ENCODE measurements at regions not wholly inside any gene's neighbourhood (a gene's known extent, or its start where the extent isn't known, plus 50 kb on each side); places are given as distances from the start of the nearest gene placed in this dataset.

DNA sequence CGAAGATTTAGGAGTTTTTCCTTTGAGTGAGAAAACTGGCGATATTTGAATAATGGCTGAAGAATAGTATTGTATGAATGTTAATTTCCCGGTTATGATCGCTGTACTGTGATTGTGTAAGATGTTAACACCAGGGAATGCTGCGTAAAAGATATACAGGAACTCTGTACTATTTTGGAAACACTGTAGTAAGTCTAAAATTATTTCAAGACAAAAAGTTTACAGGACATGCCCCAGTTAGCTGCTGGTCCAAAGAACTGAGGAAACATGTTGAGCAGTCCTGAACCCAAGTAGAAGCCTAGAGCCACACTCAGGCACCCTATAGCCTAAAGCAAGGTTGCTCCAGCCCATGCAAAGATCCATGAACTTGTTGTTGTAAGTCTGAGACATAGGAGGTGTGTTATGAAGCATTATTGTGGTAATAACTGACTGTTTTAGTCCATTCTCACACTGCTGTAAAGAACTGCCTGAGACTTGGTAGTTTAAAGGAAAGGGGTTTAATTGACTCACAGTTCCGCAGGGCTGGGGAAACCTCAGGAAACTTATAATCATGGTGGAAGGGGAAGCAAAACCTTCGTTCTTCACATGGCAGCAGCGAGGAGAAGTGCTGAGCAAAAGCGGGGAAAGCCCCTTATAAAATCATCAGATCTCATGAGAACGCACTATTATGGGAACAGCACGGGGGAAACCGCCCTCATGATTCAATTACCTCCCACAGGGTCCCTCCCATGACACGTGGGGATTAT, 99.8 kb upstream of the RESF1 start (continued):
- TF ChIP-seq CREM (CRISPR knock-in tag; IDR thresholded peaks at IDR 0.05) (no peak), TEAD1 (CRISPR knock-in tag; IDR thresholded peaks at IDR 0.05) (no peak)

- DNase-seq (ENCODE audit: low spot score) (no peak), ATAC-seq (no peak)
- TF ChIP-seq TEAD4 (CRISPR knock-in tag; IDR thresholded peaks at IDR 0.05) (no peak), ZNF416 (CRISPR knock-in tag; IDR thresholded peaks at IDR 0.05) (no peak), TCF7 (CRISPR knock-in tag; IDR thresholded peaks at IDR 0.05; ENCODE audit: low read depth) (no peak)
- Mint-ChIP-seq H3K4me3 (no peak overlapping the region), H3K27ac (no peak overlapping the region), H3K36me3 (peaks cover 24% of the 10 kb centered on the region), H3K9me3 (peaks cover 53% of the 10 kb centered on the region), H3K4me1 (no peaks in the 10 kb centered on the region), H3K27me3 (ENCODE audit: low read depth) (peaks cover 6% of the 10 kb centered on the region)
- POLR2A ChIA-PET: no interaction called here
- CTCF ChIA-PET: no interaction called here
These were observed 103.8 kb upstream of the RESF1 start for GRCh38 chr12:31855427-31855826.

DNA sequence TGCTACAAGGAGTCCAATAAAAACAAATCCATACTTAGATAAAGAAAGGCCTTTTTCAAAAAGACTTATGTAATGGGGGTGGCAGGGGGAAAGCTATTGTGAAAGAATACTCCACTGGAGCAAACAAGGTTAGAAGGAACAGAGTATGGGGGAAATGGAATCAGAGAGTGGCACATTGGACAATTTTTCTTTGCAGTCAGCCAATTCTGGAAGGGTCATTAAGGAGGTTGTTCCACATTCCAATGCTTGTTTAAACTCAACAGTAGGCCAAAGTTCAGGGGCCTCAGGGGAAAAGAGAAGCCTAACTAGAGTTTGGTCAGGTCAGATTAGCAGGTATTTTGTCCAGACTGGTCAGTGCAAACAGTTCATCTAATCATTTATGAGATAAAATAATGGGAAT, 105.2 kb upstream of the RESF1 start:
- ATAC-seq: no peak
- no peak for DNase-seq (ENCODE audit: low spot score)
- peaks cover 56% of the 10 kb centered on the region for H3K9me3 Mint-ChIP-seq
- CTCF ChIA-PET: no interaction called here
- TF ChIP-seq OVOL2 (CRISPR knock-in tag; IDR thresholded peaks at IDR 0.05; ENCODE audit: borderline replicate concordance) (no peak), STAT6 (CRISPR knock-in tag; conservative IDR thresholded peaks at IDR 0.05; ENCODE audit: low read depth) (no peak), CDX4 (CRISPR knock-in tag; IDR thresholded peaks at IDR 0.05; ENCODE audit: borderline replicate concordance) (no peak), NFE2L1 (CRISPR knock-in tag; IDR thresholded peaks at IDR 0.05) (no peak)
- TF ChIP-seq, protein P1, sequence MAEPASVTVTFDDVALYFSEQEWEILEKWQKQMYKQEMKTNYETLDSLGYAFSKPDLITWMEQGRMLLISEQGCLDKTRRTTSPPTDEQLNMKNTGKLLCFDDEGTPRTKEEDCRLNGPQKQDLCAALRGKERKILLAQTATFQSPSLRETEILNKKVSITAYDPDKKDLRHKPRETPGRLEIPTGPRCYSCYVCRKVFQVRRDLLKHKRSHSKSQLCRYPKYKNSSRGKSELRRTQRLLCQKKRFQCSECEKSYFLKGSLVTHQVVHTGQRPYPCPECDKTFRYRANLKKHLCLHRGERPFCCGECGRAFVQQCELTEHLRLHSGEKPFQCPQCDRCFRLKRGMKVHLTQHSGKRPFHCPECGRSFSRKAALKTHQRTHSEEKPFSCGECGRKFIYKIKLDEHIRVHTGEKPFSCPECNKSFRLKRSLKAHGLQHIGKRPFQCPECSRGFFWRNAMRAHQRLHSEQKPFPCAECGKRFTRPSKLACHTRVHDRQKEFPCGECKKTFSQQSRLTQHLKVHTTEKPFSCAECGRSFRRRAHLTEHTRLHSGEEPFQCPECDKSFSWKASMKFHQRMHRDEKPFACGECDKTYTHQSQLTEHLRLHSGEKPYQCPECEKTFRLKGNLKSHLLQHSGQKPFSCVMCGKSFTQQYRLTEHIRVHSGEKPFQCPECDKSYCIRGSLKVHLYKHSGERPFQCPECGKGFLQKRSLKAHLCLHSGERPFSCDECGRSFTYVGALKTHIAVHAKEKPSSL (CRISPR knock-in tag; conservative IDR thresholded peaks at IDR 0.05): no peak
- TF ChIP-seq, protein P2, sequence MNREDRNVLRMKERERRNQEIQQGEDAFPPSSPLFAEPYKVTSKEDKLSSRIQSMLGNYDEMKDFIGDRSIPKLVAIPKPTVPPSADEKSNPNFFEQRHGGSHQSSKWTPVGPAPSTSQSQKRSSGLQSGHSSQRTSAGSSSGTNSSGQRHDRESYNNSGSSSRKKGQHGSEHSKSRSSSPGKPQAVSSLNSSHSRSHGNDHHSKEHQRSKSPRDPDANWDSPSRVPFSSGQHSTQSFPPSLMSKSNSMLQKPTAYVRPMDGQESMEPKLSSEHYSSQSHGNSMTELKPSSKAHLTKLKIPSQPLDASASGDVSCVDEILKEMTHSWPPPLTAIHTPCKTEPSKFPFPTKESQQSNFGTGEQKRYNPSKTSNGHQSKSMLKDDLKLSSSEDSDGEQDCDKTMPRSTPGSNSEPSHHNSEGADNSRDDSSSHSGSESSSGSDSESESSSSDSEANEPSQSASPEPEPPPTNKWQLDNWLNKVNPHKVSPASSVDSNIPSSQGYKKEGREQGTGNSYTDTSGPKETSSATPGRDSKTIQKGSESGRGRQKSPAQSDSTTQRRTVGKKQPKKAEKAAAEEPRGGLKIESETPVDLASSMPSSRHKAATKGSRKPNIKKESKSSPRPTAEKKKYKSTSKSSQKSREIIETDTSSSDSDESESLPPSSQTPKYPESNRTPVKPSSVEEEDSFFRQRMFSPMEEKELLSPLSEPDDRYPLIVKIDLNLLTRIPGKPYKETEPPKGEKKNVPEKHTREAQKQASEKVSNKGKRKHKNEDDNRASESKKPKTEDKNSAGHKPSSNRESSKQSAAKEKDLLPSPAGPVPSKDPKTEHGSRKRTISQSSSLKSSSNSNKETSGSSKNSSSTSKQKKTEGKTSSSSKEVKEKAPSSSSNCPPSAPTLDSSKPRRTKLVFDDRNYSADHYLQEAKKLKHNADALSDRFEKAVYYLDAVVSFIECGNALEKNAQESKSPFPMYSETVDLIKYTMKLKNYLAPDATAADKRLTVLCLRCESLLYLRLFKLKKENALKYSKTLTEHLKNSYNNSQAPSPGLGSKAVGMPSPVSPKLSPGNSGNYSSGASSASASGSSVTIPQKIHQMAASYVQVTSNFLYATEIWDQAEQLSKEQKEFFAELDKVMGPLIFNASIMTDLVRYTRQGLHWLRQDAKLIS (CRISPR knock-in tag; IDR thresholded peaks at IDR 0.05; ENCODE audit: borderline replicate concordance): no peak
- TF ChIP-seq, protein P3, sequence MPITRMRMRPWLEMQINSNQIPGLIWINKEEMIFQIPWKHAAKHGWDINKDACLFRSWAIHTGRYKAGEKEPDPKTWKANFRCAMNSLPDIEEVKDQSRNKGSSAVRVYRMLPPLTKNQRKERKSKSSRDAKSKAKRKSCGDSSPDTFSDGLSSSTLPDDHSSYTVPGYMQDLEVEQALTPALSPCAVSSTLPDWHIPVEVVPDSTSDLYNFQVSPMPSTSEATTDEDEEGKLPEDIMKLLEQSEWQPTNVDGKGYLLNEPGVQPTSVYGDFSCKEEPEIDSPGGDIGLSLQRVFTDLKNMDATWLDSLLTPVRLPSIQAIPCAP (CRISPR knock-in tag; IDR thresholded peaks at IDR 0.05): no peak
- TF ChIP-seq, protein P4, sequence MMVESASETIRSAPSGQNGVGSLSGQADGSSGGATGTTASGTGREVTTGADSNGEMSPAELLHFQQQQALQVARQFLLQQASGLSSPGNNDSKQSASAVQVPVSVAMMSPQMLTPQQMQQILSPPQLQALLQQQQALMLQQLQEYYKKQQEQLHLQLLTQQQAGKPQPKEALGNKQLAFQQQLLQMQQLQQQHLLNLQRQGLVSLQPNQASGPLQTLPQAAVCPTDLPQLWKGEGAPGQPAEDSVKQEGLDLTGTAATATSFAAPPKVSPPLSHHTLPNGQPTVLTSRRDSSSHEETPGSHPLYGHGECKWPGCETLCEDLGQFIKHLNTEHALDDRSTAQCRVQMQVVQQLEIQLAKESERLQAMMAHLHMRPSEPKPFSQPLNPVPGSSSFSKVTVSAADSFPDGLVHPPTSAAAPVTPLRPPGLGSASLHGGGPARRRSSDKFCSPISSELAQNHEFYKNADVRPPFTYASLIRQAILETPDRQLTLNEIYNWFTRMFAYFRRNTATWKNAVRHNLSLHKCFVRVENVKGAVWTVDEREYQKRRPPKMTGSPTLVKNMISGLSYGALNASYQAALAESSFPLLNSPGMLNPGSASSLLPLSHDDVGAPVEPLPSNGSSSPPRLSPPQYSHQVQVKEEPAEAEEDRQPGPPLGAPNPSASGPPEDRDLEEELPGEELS (CRISPR knock-in tag; IDR thresholded peaks at IDR 0.05): no peak
- H3K36me3 Mint-ChIP-seq: peaks cover 33% of the 10 kb centered on the region
- no peak overlapping the region for H3K27ac Mint-ChIP-seq
- peaks cover 6% of the 10 kb centered on the region for H3K27me3 Mint-ChIP-seq (ENCODE audit: low read depth)
- no peaks in the 10 kb centered on the region for H3K4me1 Mint-ChIP-seq
- H3K4me3 Mint-ChIP-seq: no peak overlapping the region
- POLR2A ChIA-PET: no interaction called here

All from WTC11 (cell line).